EH (cell line): ENCODE measurements at regions not wholly inside any gene's neighbourhood (a gene's known extent, or its start where the extent isn't known, plus 50 kb on each side); places are given as distances from the start of the nearest gene placed in this dataset.

Experiments used
- DNase-seq: peaks from one replicate; pipeline ENCODE4 v3.0.0-alpha.2; 2015; ENCODE audit warnings: low read depth

- DNase-seq = no peak
These were observed 409.5 kb upstream of the ADGRL3 start for GRCh38 chr4:60790608-60791007.

- DNase-seq = no peak
These were observed 405.8 kb upstream of the ADGRL3 start for GRCh38 chr4:60794372-60794771.

GRCh38 chr4:60799214-60799613 lies 400.9 kb upstream of the ADGRL3 start:
- DNase-seq = no peak

- no peak for DNase-seq
These were observed 399.4 kb upstream of the ADGRL3 start for GRCh38 chr4:60800701-60801100.

- DNase-seq = peak; percentile 32
These were observed 394.4 kb upstream of the ADGRL3 start for GRCh38 chr4:60805500-60806313.

GRCh38 chr4:60808726-60809485 lies 391.2 kb upstream of the ADGRL3 start:
- DNase-seq = no peak

- DNase-seq = no peak
These were observed 390.7 kb upstream of the ADGRL3 start for GRCh38 chr4:60809486-60809800.

- DNase-seq = no peak
These were observed 387.3 kb upstream of the ADGRL3 start for GRCh38 chr4:60812811-60813210.

- no peak for DNase-seq
These were observed 385.6 kb upstream of the ADGRL3 start for GRCh38 chr4:60814549-60814948.

GRCh38 chr4:60817609-60818008 lies 382.5 kb upstream of the ADGRL3 start:
- DNase-seq = no peak

GRCh38 chr4:60822986-60823385 lies 377.1 kb upstream of the ADGRL3 start:
- no peak for DNase-seq

GRCh38 chr4:60840020-60840419 lies 360.1 kb upstream of the ADGRL3 start:
- no peak for DNase-seq

- DNase-seq = no peak
These were observed 353.4 kb upstream of the ADGRL3 start for GRCh38 chr4:60846678-60847077.

GRCh38 chr4:60847614-60848013 lies 352.5 kb upstream of the ADGRL3 start:
- no peak for DNase-seq

- DNase-seq = no peak
These were observed 342.9 kb upstream of the ADGRL3 start for GRCh38 chr4:60857130-60857753.

- no peak for DNase-seq
These were observed 336.7 kb upstream of the ADGRL3 start for GRCh38 chr4:60863442-60863841.

- DNase-seq = peak; percentile 11
These were observed 334.9 kb upstream of the ADGRL3 start for GRCh38 chr4:60865273-60865672.

- DNase-seq = no peak
These were observed 331.7 kb upstream of the ADGRL3 start for GRCh38 chr4:60868232-60868960.

- no peak for DNase-seq
These were observed 320.9 kb upstream of the ADGRL3 start for GRCh38 chr4:60879135-60879701.

- DNase-seq = peak; percentile 78
These were observed 315.5 kb upstream of the ADGRL3 start for GRCh38 chr4:60884587-60884986.

GRCh38 chr4:60885011-60885410 lies 315.1 kb upstream of the ADGRL3 start:
- DNase-seq = peak; percentile 22

GRCh38 chr4:60890743-60891142 lies 309.4 kb upstream of the ADGRL3 start:
- no peak for DNase-seq
